IPS-18a (cell line): ENCODE measurements at regions not wholly inside any gene's neighbourhood (a gene's known extent, or its start where the extent isn't known, plus 50 kb on each side); places are given as distances from the start of the nearest gene placed in this dataset.
"Not testable (repeated sequence)": the region's sequence is repeated elsewhere in the genome, so short reads cannot be mapped to it uniquely, and the experiment has no call there.

Experiments used
- H3K27ac ChIP-seq: one replicate; pipeline ENCODE4 v1.5.1; 2013; ENCODE audit warnings: low read length
- H3K27me3 ChIP-seq: one replicate; pipeline ENCODE4 v1.6.1; 2013; ENCODE audit warnings: mild to moderate bottlenecking, low read length; ENCODE audit not compliant: control insufficient read depth, insufficient read depth
- H3K36me3 ChIP-seq: one replicate; pipeline ENCODE4 v1.6.1; 2013; ENCODE audit warnings: low read depth, low read length; ENCODE audit not compliant: control insufficient read depth
- H3K4me1 ChIP-seq: one replicate; pipeline ENCODE4 v1.6.1; 2013; ENCODE audit warnings: low read depth, low read length; ENCODE audit not compliant: control insufficient read depth
- H3K4me3 ChIP-seq: one replicate; pipeline ENCODE4 v1.5.1; 2013; ENCODE audit warnings: low read length
- H3K9ac ChIP-seq: one replicate; pipeline ENCODE4 v1.6.1; 2013; ENCODE audit warnings: mild to moderate bottlenecking, low read length, moderate library complexity
- H3K9me3 ChIP-seq: one replicate; pipeline ENCODE4 v1.6.1; 2013; ENCODE audit warnings: low read depth, low read length; ENCODE audit not compliant: control insufficient read depth

DNA sequence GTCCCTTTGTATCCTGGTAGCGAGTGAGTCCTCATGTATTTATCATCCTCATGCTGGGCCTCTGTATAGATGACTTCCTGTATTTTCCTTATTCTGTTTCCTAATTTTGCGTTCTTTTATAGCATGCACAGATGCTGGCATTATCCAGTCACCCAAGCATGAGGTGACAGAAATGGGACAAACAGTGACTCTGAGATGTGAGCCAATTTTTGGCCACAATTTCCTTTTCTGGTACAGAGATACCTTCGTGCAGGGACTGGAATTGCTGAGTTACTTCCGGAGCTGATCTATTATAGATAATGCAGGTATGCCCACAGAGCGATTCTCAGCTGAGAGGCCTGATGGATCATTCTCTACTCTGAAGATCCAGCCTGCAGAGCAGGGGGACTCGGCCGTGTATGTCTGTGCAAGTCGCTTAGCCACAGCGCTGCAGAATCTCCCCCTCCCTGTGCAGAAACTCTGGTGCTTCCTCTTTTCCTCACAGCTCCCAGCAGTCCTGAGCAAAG lies 183.1 kb upstream of the PRSS58 start:
- H3K27ac ChIP-seq: no peak overlapping the region
- H3K4me3 ChIP-seq: no peak overlapping the region
- H3K27me3 ChIP-seq: no peaks in the 10 kb centered on the region
- H3K36me3 ChIP-seq: no peaks in the 10 kb centered on the region
- H3K9me3 ChIP-seq: no peaks in the 10 kb centered on the region
- H3K4me1 ChIP-seq: peaks cover 7% of the 10 kb centered on the region
- H3K9ac ChIP-seq: no peak overlapping the region

DNA sequence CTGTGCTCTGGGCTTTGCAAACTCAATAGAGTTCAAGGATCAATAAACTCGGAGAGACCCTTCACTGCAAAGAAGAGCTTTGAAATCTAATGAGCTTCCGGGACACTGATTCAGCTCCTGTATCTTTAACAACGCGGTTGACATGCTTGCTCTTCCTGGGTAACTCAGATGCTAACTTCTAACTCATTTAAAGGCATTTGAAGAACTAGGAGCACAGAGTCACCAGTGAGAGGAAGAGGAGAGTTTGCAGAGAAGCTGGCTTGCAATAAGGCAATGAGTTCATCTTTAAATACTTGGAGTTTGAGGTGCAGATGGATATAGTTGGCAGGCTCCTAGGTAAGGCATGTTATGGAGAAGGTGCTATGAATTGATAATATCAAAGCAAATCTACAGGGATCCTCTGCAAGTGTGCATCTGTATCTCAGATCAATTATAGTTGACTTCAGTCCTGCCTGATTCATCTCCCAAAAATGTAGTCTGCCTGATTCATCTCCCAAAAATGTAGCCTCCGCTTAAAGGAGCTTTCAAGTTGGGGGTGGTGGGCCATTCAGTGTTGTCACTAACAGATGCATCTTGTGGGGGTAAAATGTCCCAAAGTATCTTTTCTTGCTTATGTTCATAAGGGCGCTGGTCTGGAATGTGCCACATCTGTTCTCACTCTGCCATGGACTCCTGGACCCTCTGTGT lies 182.5 kb upstream of the PRSS58 start:
- no peaks in the 10 kb centered on the region for H3K9me3 ChIP-seq
- H3K4me3 ChIP-seq: no peak overlapping the region
- no peak overlapping the region for H3K9ac ChIP-seq
- peaks cover 7% of the 10 kb centered on the region for H3K4me1 ChIP-seq
- no peaks in the 10 kb centered on the region for H3K27me3 ChIP-seq
- no peaks in the 10 kb centered on the region for H3K36me3 ChIP-seq
- no peak overlapping the region for H3K27ac ChIP-seq

DNA sequence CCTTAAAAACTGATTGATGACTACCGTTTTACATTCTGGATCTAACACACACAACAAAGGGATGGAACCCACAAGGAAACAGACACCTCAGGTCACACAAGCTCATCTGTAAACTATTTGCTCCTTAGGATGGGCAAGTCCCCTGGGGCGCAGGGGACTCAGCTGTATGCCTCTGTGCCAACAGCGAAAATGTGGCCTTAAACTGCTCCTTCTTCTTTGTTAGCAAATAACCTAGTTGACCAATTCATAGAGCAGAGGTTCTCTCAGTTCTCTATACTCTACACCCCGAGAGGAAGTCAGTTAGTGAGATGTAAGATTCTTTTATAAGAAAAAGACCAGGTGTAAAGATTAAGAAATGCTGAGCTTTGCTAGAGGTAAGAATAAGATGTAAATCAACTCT lies 181.9 kb upstream of the PRSS58 start:
- H3K9me3 ChIP-seq: no peaks in the 10 kb centered on the region
- no peak overlapping the region for H3K27ac ChIP-seq
- no peak overlapping the region for H3K4me3 ChIP-seq
- no peaks in the 10 kb centered on the region for H3K27me3 ChIP-seq
- H3K4me1 ChIP-seq: peaks cover 2% of the 10 kb centered on the region
- H3K9ac ChIP-seq: no peak overlapping the region
- H3K36me3 ChIP-seq: no peaks in the 10 kb centered on the region

DNA sequence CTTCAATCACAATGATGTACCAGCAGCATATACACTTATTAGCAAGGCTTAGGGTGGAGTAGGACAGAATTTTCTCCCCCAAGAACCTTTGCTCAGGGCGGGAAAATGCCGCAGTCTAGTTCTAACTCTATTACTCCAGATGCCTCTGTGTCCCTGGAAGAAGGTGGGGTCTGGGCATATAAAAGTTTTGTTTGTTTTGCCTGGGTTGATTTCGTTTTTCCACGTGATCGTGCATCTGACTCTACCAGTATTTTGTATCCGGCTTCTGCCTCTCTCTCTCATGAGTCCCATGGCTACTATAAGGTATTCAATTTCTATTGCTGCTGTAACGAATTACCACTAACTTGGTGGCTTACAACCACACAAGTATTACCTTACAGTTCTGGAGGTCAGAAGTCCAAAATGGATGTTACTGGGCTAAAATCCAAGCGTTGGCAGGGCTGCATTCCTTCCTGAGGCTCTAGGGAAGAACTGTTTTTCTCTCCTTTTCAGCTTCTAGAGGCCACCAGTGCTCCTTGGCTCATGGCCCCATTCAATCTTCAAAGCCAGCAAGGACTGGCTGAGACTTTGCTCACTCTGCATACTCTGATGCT lies 181.2 kb upstream of the PRSS58 start:
- H3K36me3 ChIP-seq: no peaks in the 10 kb centered on the region
- H3K27me3 ChIP-seq: no peaks in the 10 kb centered on the region
- H3K4me1 ChIP-seq: no peaks in the 10 kb centered on the region
- no peak overlapping the region for H3K4me3 ChIP-seq
- no peaks in the 10 kb centered on the region for H3K9me3 ChIP-seq
- no peak overlapping the region for H3K9ac ChIP-seq
- H3K27ac ChIP-seq: no peak overlapping the region

DNA sequence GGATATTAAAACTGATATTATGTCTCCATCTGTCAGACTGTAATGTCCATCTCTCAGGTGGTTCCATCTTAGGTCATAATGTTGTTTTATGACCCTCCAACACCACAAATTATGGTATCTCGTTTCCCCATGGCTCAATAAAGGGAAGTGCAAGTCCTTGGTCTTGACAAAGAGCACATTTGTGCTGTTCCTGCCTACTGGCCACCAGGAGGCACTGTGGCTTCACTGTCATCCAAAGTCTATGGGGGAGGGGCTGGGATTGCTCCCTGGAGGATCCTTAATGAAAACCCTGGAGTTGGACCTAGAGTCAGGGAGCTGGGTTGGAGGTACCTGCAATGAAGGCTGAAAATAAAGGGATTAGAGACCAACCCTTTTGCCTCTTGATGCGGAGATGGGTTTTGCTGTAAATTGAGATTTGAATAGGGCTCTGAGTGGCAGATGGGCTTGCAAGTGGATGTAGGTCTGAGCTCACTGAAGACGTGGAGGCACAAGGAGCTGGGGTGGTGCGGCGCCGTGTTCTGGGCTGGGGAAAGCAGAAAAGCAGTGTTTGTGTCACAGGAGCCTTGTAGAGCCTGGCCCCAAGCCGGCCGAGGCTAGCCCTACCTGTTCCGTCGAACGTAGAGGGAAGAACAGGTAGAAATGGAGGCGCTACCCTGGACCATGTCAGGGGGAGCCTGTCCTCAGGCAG lies 180.5 kb upstream of the PRSS58 start:
- H3K36me3 ChIP-seq: no peaks in the 10 kb centered on the region
- no peaks in the 10 kb centered on the region for H3K27me3 ChIP-seq
- no peak overlapping the region for H3K4me3 ChIP-seq
- no peaks in the 10 kb centered on the region for H3K9me3 ChIP-seq
- no peak overlapping the region for H3K9ac ChIP-seq
- H3K4me1 ChIP-seq: no peaks in the 10 kb centered on the region
- H3K27ac ChIP-seq: no peak overlapping the region

DNA sequence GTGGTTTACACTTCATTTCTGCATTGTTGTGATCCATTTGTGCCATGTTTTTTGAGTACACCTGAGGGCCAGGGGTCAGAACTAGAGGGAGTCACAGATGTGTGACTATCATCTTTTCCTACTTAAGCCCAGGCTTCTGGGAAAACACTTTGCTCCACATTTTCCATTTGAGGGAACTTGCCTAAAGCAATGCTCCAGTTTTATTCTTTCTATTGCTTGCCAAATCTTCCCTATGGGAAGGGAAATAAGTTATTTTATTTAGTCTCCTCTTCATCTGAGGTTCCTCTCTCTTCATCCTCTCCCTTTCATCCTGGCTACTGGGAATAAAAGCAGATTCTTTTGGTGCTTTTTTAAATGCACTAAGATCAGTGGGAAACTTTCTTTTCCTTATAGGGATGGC lies 179.9 kb upstream of the PRSS58 start:
- no peak overlapping the region for H3K9ac ChIP-seq
- no peaks in the 10 kb centered on the region for H3K27me3 ChIP-seq
- H3K27ac ChIP-seq: no peak overlapping the region
- H3K4me3 ChIP-seq: no peak overlapping the region
- no peaks in the 10 kb centered on the region for H3K4me1 ChIP-seq
- H3K9me3 ChIP-seq: no peaks in the 10 kb centered on the region
- no peaks in the 10 kb centered on the region for H3K36me3 ChIP-seq

DNA sequence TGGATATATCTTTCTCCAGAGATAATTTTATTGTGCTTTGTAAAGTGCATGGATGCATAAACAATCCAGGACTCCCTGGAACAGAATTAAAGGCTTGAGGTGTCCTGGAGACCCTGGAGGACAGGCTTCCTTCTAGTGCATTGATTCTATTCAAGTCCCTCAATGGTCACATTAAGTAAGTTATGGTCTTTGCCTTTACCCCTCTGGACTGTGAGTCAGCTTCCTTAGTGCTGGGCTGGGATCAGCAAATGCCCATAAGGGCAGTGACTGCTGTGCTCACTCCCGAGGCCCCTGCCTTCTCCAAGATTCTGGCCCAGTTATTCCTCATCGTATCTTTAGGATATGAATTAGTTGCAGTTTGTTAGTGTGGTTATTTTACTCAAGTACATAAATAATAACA lies 178.7 kb upstream of the PRSS58 start:
- no peak overlapping the region for H3K27ac ChIP-seq
- H3K27me3 ChIP-seq: no peaks in the 10 kb centered on the region
- no peak overlapping the region for H3K9ac ChIP-seq
- H3K4me3 ChIP-seq: no peak overlapping the region
- H3K9me3 ChIP-seq: no peaks in the 10 kb centered on the region
- H3K4me1 ChIP-seq: no peaks in the 10 kb centered on the region
- H3K36me3 ChIP-seq: no peaks in the 10 kb centered on the region

DNA sequence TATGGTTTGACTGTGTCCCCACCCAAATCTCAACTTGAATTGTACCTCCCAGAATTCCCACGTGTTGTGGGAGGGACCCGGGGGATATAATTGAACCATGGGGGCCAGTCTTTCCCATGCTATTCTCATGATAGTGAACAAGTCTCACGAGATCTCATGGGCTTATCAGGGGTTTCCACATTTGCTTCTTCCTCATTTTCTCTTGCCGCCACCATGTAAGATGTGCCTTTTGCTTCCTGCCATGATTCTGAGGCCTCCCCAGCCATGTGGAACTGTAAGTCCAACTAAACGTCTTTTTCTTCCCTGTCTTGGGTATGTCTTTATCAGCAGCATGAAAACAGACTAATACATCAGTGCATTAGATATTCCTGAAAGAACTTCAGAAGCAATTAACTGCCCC lies 177.7 kb upstream of the PRSS58 start:
- H3K9ac ChIP-seq, H3K9me3 ChIP-seq, H3K4me1 ChIP-seq, H3K36me3 ChIP-seq, H3K27ac ChIP-seq, H3K27me3 ChIP-seq, H3K4me3 ChIP-seq: not testable (repeated sequence)

DNA sequence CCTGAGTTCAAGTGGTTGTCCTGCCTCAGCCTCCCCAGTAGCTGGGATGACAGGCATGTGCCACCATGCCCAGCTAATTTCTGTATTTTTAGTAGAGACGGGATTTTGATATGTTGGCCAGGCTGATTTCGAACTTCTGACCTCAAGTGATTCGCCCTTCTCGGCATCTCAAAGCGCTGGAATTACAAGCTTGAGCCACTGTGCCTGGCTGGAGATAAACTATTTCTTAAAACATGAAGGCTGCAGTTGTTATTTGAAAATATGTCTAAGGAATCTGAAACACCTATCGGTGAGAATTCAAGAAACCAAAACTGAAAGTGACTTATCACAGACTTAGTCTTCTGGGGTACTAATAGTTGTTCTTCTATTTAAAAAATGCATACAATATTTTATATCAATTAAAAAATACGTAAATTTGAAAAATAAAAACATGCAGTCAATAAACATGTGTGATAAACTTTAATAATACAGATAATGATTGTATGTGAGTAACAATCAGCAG lies 176.9 kb upstream of the PRSS58 start:
- H3K27ac ChIP-seq: no peak overlapping the region
- H3K9ac ChIP-seq: no peak overlapping the region
- no peak overlapping the region for H3K4me3 ChIP-seq
- no peaks in the 10 kb centered on the region for H3K36me3 ChIP-seq
- H3K27me3 ChIP-seq: no peaks in the 10 kb centered on the region
- H3K4me1 ChIP-seq: no peaks in the 10 kb centered on the region
- no peaks in the 10 kb centered on the region for H3K9me3 ChIP-seq

DNA sequence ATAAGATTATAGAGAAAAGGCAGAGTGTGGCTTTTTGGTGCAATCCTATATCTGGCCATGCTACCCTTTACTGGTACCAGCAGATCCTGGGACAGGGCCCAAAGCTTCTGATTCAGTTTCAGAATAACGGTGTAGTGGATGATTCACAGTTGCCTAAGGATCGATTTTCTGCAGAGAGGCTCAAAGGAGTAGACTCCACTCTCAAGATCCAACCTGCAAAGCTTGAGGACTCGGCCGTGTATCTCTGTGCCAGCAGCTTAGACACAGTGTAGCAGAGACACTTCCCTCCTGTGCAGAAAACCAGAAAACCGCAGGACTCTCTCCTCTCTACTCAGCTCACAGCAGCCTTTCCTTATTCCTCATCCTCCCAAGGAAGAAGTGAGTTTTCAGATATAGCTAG lies 176.3 kb upstream of the PRSS58 start:
- not testable (repeated sequence) for H3K9ac ChIP-seq, H3K4me3 ChIP-seq, H3K27me3 ChIP-seq, H3K27ac ChIP-seq, H3K36me3 ChIP-seq, H3K9me3 ChIP-seq, H3K4me1 ChIP-seq

DNA sequence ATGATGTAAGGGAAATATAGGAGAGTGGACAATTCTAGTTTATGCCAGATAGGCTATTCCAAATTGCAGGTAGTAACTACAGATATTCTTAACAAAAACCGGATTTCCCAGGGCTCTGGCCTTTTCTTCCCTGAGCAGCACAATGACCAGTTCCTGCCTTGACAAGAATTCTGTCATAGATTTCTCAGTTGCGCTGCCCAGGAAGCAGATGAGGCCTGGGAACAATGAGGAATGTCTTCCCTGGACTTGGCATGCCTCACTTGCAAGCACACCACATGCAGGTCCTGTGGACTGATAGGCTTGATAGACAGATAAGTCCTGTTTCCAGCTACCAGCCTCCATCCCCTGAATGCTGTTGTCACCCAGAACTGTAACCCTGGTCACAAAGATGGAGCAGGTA lies 174.5 kb upstream of the PRSS58 start:
- no peaks in the 10 kb centered on the region for H3K4me1 ChIP-seq
- H3K9me3 ChIP-seq: no peaks in the 10 kb centered on the region
- H3K27me3 ChIP-seq: no peaks in the 10 kb centered on the region
- no peaks in the 10 kb centered on the region for H3K36me3 ChIP-seq
- no peak overlapping the region for H3K9ac ChIP-seq
- no peak overlapping the region for H3K4me3 ChIP-seq
- no peak overlapping the region for H3K27ac ChIP-seq
